ENCODE measurements at regions not wholly inside any gene's neighbourhood (a gene's known extent, or its start where the extent isn't known, plus 50 kb on each side); places are given as distances from the start of the nearest gene placed in this dataset.

- intact Hi-C loops (cut with micrococcal nuclease) = no loop called here
- no peak for DNase-seq
- Histone ChIP-seq H3K4me3 (no peak overlapping the region), H3K4me1 (no peaks in the 10 kb centered on the region), H3K27ac (replicated peaks) (peak overlapping the region; percentile 14), H3K36me3 (no peaks in the 10 kb centered on the region), H3K9me3 (replicated peaks) (no peaks in the 10 kb centered on the region), H3K27me3 (ENCODE audit: low read depth) (peaks cover 30% of the 10 kb centered on the region)
- TF ChIP-seq CTCF (IDR thresholded peaks at IDR 0.05; ENCODE audit: borderline replicate concordance) = no peak
Measured at GRCh38 chr12:13504074-13504473, 307.5 kb downstream of the EMP1 start.

GRCh38 chr12:13503094-13503835 is 306.7 kb downstream of the EMP1 start:
- DNase-seq = no peak
- intact Hi-C loops (cut with micrococcal nuclease) = no loop called here
- no peaks in the 10 kb centered on the region for H3K9me3 ChIP-seq (replicated peaks)
- TF ChIP-seq CTCF (IDR thresholded peaks at IDR 0.05; ENCODE audit: borderline replicate concordance) = no peak
- H3K27ac ChIP-seq (replicated peaks) = no peak overlapping the region
- no peak overlapping the region for H3K4me3 ChIP-seq
- H3K36me3 ChIP-seq = no peaks in the 10 kb centered on the region
- H3K27me3 ChIP-seq (ENCODE audit: low read depth) = peaks cover 37% of the 10 kb centered on the region
- H3K4me1 ChIP-seq = no peaks in the 10 kb centered on the region

GRCh38 chr12:13499008-13499407 is 302.5 kb downstream of the EMP1 start:
- Histone ChIP-seq H3K4me1 (no peaks in the 10 kb centered on the region), H3K9me3 (replicated peaks) (no peaks in the 10 kb centered on the region), H3K36me3 (no peaks in the 10 kb centered on the region), H3K27me3 (ENCODE audit: low read depth) (peaks cover 16% of the 10 kb centered on the region), H3K4me3 (no peak overlapping the region), H3K27ac (replicated peaks) (no peak overlapping the region)
- intact Hi-C loops (cut with micrococcal nuclease) = no loop called here
- DNase-seq = no peak
- TF ChIP-seq CTCF (IDR thresholded peaks at IDR 0.05; ENCODE audit: borderline replicate concordance) = no peak

- intact Hi-C loops (cut with micrococcal nuclease) = no loop called here
- Histone ChIP-seq H3K9me3 (replicated peaks) (no peaks in the 10 kb centered on the region), H3K27ac (replicated peaks) (no peak overlapping the region)
Measured at GRCh38 chr12:13496111-13496510, 299.6 kb downstream of the EMP1 start.

GRCh38 chr12:13489246-13489645 is 292.7 kb downstream of the EMP1 start:
- Histone ChIP-seq H3K4me3 (no peak overlapping the region), H3K27ac (replicated peaks) (no peak overlapping the region), H3K36me3 (no peaks in the 10 kb centered on the region), H3K27me3 (ENCODE audit: low read depth) (no peaks in the 10 kb centered on the region), H3K4me1 (no peaks in the 10 kb centered on the region), H3K9me3 (replicated peaks) (no peaks in the 10 kb centered on the region)
- DNase-seq = no peak
- TF ChIP-seq CTCF (IDR thresholded peaks at IDR 0.05; ENCODE audit: borderline replicate concordance) = no peak
- intact Hi-C loops (cut with micrococcal nuclease) = no loop called here

More at GRCh38 chr12:13496111-13496510, 299.6 kb downstream of the EMP1 start:
- Histone ChIP-seq H3K27me3 (ENCODE audit: low read depth) (peaks cover 16% of the 10 kb centered on the region), H3K36me3 (no peaks in the 10 kb centered on the region), H3K4me1 (no peaks in the 10 kb centered on the region), H3K4me3 (no peak overlapping the region)
- no peak for DNase-seq
- TF ChIP-seq CTCF (IDR thresholded peaks at IDR 0.05; ENCODE audit: borderline replicate concordance) = no peak
